HEK293 (cell line): ENCODE measurements at regions not wholly inside any gene's neighbourhood (a gene's known extent, or its start where the extent isn't known, plus 50 kb on each side); places are given as distances from the start of the nearest gene placed in this dataset.
A peak's percentile ranks its signal among the peaks of the same experiment; 100 is the strongest.

Experiments
- CTCF ChIA-PET: fragments of 350-600 bp; formaldehyde crosslinking; extraction: SDS; loops from one replicate; lab custom pipeline; 2021; ENCODE audit warnings: antibody characterized with exemption; lab: Yijun Ruan, JAX
- POLR2A ChIA-PET: fragments of 300-600 bp; formaldehyde crosslinking; extraction: SDS; loops from one replicate; lab custom pipeline; 2020; ENCODE audit warnings: antibody characterized with exemption, inconsistent platforms; lab: Yijun Ruan, JAX
- H3K27ac ChIP-seq: fragments of 200-500 bp; sonication (Bioruptor generic); 2 replicates; pipeline ENCODE4 v1.5.1; 2014; ENCODE audit warnings: low read depth, low read length, control low read depth, inconsistent platforms; ENCODE audit errors: extremely low read depth
- H3K36me3 ChIP-seq, 2 experiments: fragments of 200-500 bp in 1 of 2; sonication (Bioruptor generic) in 1 of 2; 1 replicate in 1 of 2; 2 replicates in 1 of 2; pipeline ENCODE4 v1.5.1; 2014 to 2017; ENCODE audit warnings: inconsistent platforms in 2 of 2, low read length in 2 of 2; ENCODE audit not compliant: control insufficient read depth in 2 of 2, insufficient read depth in 1 of 2
- H3K4me1 ChIP-seq: fragments of 200-500 bp; sonication (Bioruptor generic); 2 replicates; pipeline ENCODE4 v1.5.1; 2014; ENCODE audit warnings: mild to moderate bottlenecking, low read length, inconsistent platforms; ENCODE audit not compliant: control insufficient read depth, insufficient read depth
- H3K4me3 ChIP-seq: 2 replicates; pipeline ENCODE4 v1.5.1; 2011; ENCODE audit warnings: low read depth, mild to moderate bottlenecking, control low read depth, low read length, moderate library complexity
- H3K9me3 ChIP-seq: fragments of 200-500 bp; sonication (Bioruptor generic); 2 replicates; pipeline ENCODE4 v1.5.1; 2014; ENCODE audit warnings: low read depth, low read length, inconsistent platforms; ENCODE audit not compliant: control insufficient read depth, insufficient read depth
- INSM2 ChIP-seq: fragments of 450-650 bp; formaldehyde crosslinking; IDR thresholded peaks from 2 replicates; pipeline ENCODE4 v1.5.1; 2016; ENCODE audit warnings: missing biosample characterization, missing genetic modification characterization
- SETDB1 ChIP-seq: IDR thresholded peaks from one replicate; pipeline ENCODE4 v1.6.1; 2017; ENCODE audit warnings: mild to moderate bottlenecking, low read length, moderate library complexity, mixed read lengths; ENCODE audit not compliant: insufficient read length
- SP7 ChIP-seq: fragments of 450-650 bp; formaldehyde crosslinking; IDR thresholded peaks from 2 replicates; pipeline ENCODE4 v1.5.1; 2016; ENCODE audit warnings: missing biosample characterization, missing genetic modification characterization
- ZEB2 ChIP-seq: fragments of 450-650 bp; formaldehyde crosslinking; IDR thresholded peaks from 2 replicates; pipeline ENCODE4 v1.5.1; 2016; ENCODE audit warnings: missing biosample characterization, missing genetic modification characterization
- ZNF138 ChIP-seq: fragments of 450-650 bp; formaldehyde crosslinking; IDR thresholded peaks from 2 replicates; pipeline ENCODE4 v1.5.1; 2016; ENCODE audit warnings: missing biosample characterization, missing genetic modification characterization, borderline replicate concordance
- ZNF169 ChIP-seq: fragments of 450-650 bp; formaldehyde crosslinking; IDR thresholded peaks from 2 replicates; pipeline ENCODE4 v1.5.1; 2016; ENCODE audit warnings: missing biosample characterization, missing genetic modification characterization
- ZNF184 ChIP-seq: fragments of 450-650 bp; IDR thresholded peaks from 2 replicates; pipeline ENCODE4 v1.5.1; 2018; ENCODE audit warnings: missing biosample characterization, mild to moderate bottlenecking, missing genetic modification characterization
- ZNF202 ChIP-seq: fragments of 450-650 bp; formaldehyde crosslinking; IDR thresholded peaks from 2 replicates; pipeline ENCODE4 v1.5.1; 2016; ENCODE audit warnings: missing biosample characterization, missing genetic modification characterization, borderline replicate concordance
- ZNF24 ChIP-seq: fragments of 450-650 bp; formaldehyde crosslinking; IDR thresholded peaks from 2 replicates; pipeline ENCODE4 v1.5.1; 2016; ENCODE audit warnings: missing biosample characterization, missing genetic modification characterization
- ZNF266 ChIP-seq: fragments of 450-650 bp; formaldehyde crosslinking; IDR thresholded peaks from 2 replicates; pipeline ENCODE4 v1.5.1; 2016; ENCODE audit warnings: missing biosample characterization, missing genetic modification characterization, low read depth
- ZNF362 ChIP-seq: fragments of 450-650 bp; formaldehyde crosslinking; IDR thresholded peaks from 2 replicates; pipeline ENCODE4 v1.5.1; 2016; ENCODE audit warnings: missing biosample characterization, missing genetic modification characterization
- ZNF510 ChIP-seq: fragments of 450-650 bp; formaldehyde crosslinking; IDR thresholded peaks from 2 replicates; pipeline ENCODE4 v1.5.1; 2018; ENCODE audit warnings: mild to moderate bottlenecking, missing genetic modification characterization, missing biosample characterization; ENCODE audit not compliant: insufficient replicate concordance
- ZNF580 ChIP-seq: fragments of 450-650 bp; formaldehyde crosslinking; IDR thresholded peaks from 2 replicates; pipeline ENCODE4 v1.5.1; 2016; ENCODE audit warnings: missing biosample characterization, missing genetic modification characterization
- ZNF660 ChIP-seq: fragments of 450-650 bp; IDR thresholded peaks from 2 replicates; pipeline ENCODE4 v1.5.1; 2018; ENCODE audit warnings: missing biosample characterization, mild to moderate bottlenecking, missing genetic modification characterization
- ZNF692 ChIP-seq: fragments of 450-650 bp; formaldehyde crosslinking; IDR thresholded peaks from 2 replicates; pipeline ENCODE4 v1.5.1; 2016; ENCODE audit warnings: missing biosample characterization, missing genetic modification characterization
- ZNF76 ChIP-seq: fragments of 450-650 bp; formaldehyde crosslinking; IDR thresholded peaks from 2 replicates; pipeline ENCODE4; 2016; ENCODE audit warnings: low read depth, missing biosample characterization, missing genetic modification characterization, borderline replicate concordance
- ZSCAN18 ChIP-seq: fragments of 450-650 bp; formaldehyde crosslinking; IDR thresholded peaks from 2 replicates; pipeline ENCODE4 v1.5.1; 2016; ENCODE audit warnings: missing biosample characterization, missing genetic modification characterization
- TF ChIP-seq, protein P1 (sequence below): fragments of 450-650 bp; formaldehyde crosslinking; IDR thresholded peaks from 2 replicates; pipeline ENCODE4 v1.5.1; 2016; ENCODE audit warnings: missing biosample characterization, missing genetic modification characterization, borderline replicate concordance
- TF ChIP-seq, protein P2 (sequence below): fragments of 450-650 bp; formaldehyde crosslinking; IDR thresholded peaks from 2 replicates; pipeline ENCODE4 v1.5.1; 2017; ENCODE audit warnings: missing biosample characterization, missing genetic modification characterization
- TF ChIP-seq, protein P3 (sequence below): fragments of 450-650 bp; formaldehyde crosslinking; IDR thresholded peaks from 2 replicates; pipeline ENCODE4 v1.5.1; 2016; ENCODE audit warnings: missing biosample characterization, missing genetic modification characterization, low read depth

DNA sequence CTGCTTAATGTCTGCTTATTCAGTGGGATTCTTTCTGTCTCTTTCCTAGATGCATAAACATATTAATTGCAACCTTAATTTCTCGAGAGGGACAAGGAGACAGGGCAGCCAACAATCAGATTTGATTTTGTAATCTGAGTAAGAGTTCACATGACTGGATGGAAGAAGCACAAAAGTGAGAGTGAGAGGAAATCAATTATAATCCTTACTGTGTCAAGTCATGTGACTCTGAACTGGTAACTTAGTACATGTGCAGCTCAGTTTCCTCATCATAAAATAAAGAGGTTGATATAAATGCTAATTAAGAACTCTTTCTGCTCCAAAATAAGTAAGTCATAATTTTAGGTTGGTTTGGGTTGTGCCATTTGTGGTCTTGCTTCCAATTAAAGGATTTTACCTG is 439.5 kb downstream of the AMY1C start:
- no peaks in the 10 kb centered on the region for H3K9me3 ChIP-seq
- ChIA-PET CTCF (no interaction called here), POLR2A (no interaction called here)
- no peaks in the 10 kb centered on the region for H3K4me1 ChIP-seq
- no peak for TF ChIP-seq ZEB2 (tag by site-specific recombination)
- no peak for TF ChIP-seq ZNF580 (tag by site-specific recombination)
- TF ChIP-seq ZNF266 (tag by site-specific recombination): no peak
- no peak for TF ChIP-seq ZNF510 (tag by site-specific recombination)
- TF ChIP-seq ZNF138: no peak
- no peak overlapping the region for H3K27ac ChIP-seq
- H3K4me3 ChIP-seq: no peak overlapping the region
- H3K36me3 ChIP-seq: no peaks in the 10 kb centered on the region

GRCh38 chr1:104190821-104191220 is 441.1 kb downstream of the AMY1C start:
- POLR2A ChIA-PET: no interaction called here
- TF ChIP-seq ZSCAN18: no peak
- no peak for TF ChIP-seq ZNF76 (tag by site-specific recombination)
- TF ChIP-seq, protein P1, sequence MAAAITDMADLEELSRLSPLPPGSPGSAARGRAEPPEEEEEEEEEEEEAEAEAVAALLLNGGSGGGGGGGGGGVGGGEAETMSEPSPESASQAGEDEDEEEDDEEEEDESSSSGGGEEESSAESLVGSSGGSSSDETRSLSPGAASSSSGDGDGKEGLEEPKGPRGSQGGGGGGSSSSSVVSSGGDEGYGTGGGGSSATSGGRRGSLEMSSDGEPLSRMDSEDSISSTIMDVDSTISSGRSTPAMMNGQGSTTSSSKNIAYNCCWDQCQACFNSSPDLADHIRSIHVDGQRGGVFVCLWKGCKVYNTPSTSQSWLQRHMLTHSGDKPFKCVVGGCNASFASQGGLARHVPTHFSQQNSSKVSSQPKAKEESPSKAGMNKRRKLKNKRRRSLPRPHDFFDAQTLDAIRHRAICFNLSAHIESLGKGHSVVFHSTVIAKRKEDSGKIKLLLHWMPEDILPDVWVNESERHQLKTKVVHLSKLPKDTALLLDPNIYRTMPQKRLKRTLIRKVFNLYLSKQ (tag by site-specific recombination): no peak
- no peak for TF ChIP-seq SP7
- no peak for TF ChIP-seq ZNF169 (tag by site-specific recombination)
- TF ChIP-seq, protein P2, sequence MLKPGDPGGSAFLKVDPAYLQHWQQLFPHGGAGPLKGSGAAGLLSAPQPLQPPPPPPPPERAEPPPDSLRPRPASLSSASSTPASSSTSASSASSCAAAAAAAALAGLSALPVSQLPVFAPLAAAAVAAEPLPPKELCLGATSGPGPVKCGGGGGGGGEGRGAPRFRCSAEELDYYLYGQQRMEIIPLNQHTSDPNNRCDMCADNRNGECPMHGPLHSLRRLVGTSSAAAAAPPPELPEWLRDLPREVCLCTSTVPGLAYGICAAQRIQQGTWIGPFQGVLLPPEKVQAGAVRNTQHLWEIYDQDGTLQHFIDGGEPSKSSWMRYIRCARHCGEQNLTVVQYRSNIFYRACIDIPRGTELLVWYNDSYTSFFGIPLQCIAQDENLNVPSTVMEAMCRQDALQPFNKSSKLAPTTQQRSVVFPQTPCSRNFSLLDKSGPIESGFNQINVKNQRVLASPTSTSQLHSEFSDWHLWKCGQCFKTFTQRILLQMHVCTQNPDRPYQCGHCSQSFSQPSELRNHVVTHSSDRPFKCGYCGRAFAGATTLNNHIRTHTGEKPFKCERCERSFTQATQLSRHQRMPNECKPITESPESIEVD (tag by site-specific recombination): no peak
- TF ChIP-seq, all 188 proteins: peak for 0
- Histone ChIP-seq H3K4me3 (no peak overlapping the region), H3K4me1 (no peaks in the 10 kb centered on the region), H3K9me3 (no peaks in the 10 kb centered on the region), H3K36me3 (no peaks in the 10 kb centered on the region), H3K27ac (no peak overlapping the region)
- CTCF ChIA-PET: interaction anchor here (0.7 kb wide), 1 partner anchor 101 kb away, joined by 3 read pairs; no protein-coding TSS in a partner anchor

- no peak overlapping the region for H3K27ac ChIP-seq
- no peaks in the 10 kb centered on the region for H3K9me3 ChIP-seq
- no peak overlapping the region for H3K4me3 ChIP-seq
- ChIA-PET CTCF (no interaction called here), POLR2A (no interaction called here)
- no peaks in the 10 kb centered on the region for H3K4me1 ChIP-seq
- no peaks in the 10 kb centered on the region for H3K36me3 ChIP-seq
- TF ChIP-seq, protein P3, sequence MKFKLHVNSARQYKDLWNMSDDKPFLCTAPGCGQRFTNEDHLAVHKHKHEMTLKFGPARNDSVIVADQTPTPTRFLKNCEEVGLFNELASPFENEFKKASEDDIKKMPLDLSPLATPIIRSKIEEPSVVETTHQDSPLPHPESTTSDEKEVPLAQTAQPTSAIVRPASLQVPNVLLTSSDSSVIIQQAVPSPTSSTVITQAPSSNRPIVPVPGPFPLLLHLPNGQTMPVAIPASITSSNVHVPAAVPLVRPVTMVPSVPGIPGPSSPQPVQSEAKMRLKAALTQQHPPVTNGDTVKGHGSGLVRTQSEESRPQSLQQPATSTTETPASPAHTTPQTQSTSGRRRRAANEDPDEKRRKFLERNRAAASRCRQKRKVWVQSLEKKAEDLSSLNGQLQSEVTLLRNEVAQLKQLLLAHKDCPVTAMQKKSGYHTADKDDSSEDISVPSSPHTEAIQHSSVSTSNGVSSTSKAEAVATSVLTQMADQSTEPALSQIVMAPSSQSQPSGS (tag by site-specific recombination): peak; percentile 54; the same call in 1 of the 2 replicates
- TF ChIP-seq ZNF184 (tag by site-specific recombination): 0 out of 2 replicates have a peak, but pooled peaks have one; percentile 59
- 0 out of 2 replicates have a peak, but pooled peaks have one; percentile 26 for TF ChIP-seq ZNF24 (tag by site-specific recombination)
- no peak for TF ChIP-seq ZNF362 (tag by site-specific recombination)
- TF ChIP-seq SETDB1: peak; percentile 70
- no peak for TF ChIP-seq ZNF660
- TF ChIP-seq ZNF692 (tag by site-specific recombination): no peak
- peak; percentile 27; the same call in 1 of the 2 replicates for TF ChIP-seq SP7
- TF ChIP-seq ZNF202 (tag by site-specific recombination): 0 out of 2 replicates have a peak, but pooled peaks have one; percentile 37
- peak; percentile 81 for TF ChIP-seq INSM2
These were observed 445.7 kb downstream of the AMY1C start for GRCh38 chr1:104195395-104195794.
